Kidney tubule cell (primary cell): ENCODE measurements at regions not wholly inside any gene's neighbourhood (a gene's known extent, or its start where the extent isn't known, plus 50 kb on each side); places are given as distances from the start of the nearest gene placed in this dataset.

Experiments
- DNase-seq: peaks from one replicate; pipeline ENCODE4 v3.0.0-alpha.2; 2018; ENCODE audit warnings: low spot score

- DNase-seq = no peak
These were observed 105.4 kb upstream of the ZMIZ1 start for GRCh38 chr10:78963074-78964034.

- no peak for DNase-seq
These were observed 104.4 kb upstream of the ZMIZ1 start for GRCh38 chr10:78964274-78964951.

- DNase-seq = peak; percentile 96
These were observed 103.7 kb upstream of the ZMIZ1 start for GRCh38 chr10:78964952-78965633.

- no peak for DNase-seq
These were observed 102.5 kb upstream of the ZMIZ1 start for GRCh38 chr10:78966182-78966787.

- no peak for DNase-seq
These were observed 101.8 kb upstream of the ZMIZ1 start for GRCh38 chr10:78966844-78967488.

- no peak for DNase-seq
These were observed 100.3 kb upstream of the ZMIZ1 start for GRCh38 chr10:78968300-78968942.

- no peak for DNase-seq
These were observed 99.8 kb upstream of the ZMIZ1 start for GRCh38 chr10:78968943-78969342.

- no peak for DNase-seq
These were observed 99.0 kb upstream of the ZMIZ1 start for GRCh38 chr10:78969719-78970118.

- no peak for DNase-seq
These were observed 98.5 kb upstream of the ZMIZ1 start for GRCh38 chr10:78970261-78970660.

GRCh38 chr10:78971094-78971682 lies 97.6 kb upstream of the ZMIZ1 start:
- DNase-seq = no peak

GRCh38 chr10:78972160-78972946 lies 96.4 kb upstream of the ZMIZ1 start:
- peak; percentile 92 for DNase-seq

- DNase-seq = peak; percentile 95
These were observed 95.5 kb upstream of the ZMIZ1 start for GRCh38 chr10:78972947-78973900.

GRCh38 chr10:78973901-78974616 lies 94.7 kb upstream of the ZMIZ1 start:
- DNase-seq = peak; percentile 67

- peak; percentile 94 for DNase-seq
These were observed 94.0 kb upstream of the ZMIZ1 start for GRCh38 chr10:78974617-78975317.

GRCh38 chr10:78975926-78976325 lies 92.8 kb upstream of the ZMIZ1 start:
- no peak for DNase-seq

GRCh38 chr10:78976825-78977755 lies 91.7 kb upstream of the ZMIZ1 start:
- DNase-seq = no peak
